CD4-positive, alpha-beta T cell treated with Interleukin-10 for 1 hour (primary cell): ENCODE measurements at regions not wholly inside any gene's neighbourhood (a gene's known extent, or its start where the extent isn't known, plus 50 kb on each side); places are given as distances from the start of the nearest gene placed in this dataset.
"Not testable (repeated sequence)": the region's sequence is repeated elsewhere in the genome, so short reads cannot be mapped to it uniquely, and the experiment has no call there.

Experiments
- DNase-seq: peaks from one replicate; pipeline ENCODE4 v3.0.0-alpha.2; 2020

DNA sequence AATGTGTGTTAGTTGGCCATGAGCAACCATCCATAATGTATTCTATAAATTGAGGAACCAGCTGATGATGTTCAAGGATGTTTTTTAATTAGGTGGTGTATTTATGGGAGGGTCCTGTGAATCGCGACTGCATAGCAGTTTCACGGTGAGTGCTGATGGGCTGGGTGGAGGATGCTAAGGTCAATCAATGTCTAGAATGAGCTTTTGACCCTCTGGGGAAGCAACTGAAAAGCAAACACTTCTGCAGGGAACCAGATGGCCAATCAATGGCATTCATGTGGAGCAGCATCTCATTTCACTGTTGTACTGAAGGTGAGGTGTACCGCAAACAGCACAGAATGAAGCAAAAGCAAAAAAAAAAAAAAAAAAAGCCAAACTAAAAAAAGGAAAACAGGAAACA lies 676.1 kb upstream of the TMEM132C start:
- DNase-seq, result no peak

- no peak for DNase-seq
These were observed 674.7 kb upstream of the TMEM132C start for GRCh38 chr12:127592245-127592644.

DNA sequence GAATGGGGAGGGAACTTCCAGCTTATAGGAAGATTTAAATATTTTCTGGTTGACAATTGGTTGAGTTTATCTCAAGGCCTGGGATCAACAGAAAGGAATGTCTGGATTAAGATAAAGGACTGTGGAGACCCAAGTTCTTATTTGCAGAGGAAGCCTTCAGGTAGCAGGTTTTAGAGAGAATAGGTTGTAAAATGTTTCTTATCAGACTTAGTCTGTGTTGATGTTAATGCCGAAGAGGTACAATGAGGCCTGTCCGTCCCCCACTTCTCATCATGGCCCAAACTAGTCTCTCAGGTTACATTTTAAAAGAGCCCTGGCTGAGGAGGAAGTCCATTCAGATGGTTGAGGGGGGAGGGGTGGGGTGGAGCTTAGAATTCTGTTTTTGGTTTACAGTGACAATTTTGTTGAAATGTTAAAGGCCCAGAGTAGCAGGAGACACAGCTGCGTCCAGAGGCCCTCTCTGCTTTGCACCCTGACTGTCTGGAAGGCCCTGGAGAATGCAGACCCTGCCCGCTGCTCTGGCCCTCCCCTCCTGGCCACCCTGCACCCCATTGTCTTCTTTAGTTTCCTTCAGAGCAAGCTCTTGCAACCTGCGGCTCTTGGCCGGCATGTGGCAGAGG lies 672.5 kb upstream of the TMEM132C start:
- DNase-seq, result no peak

DNA sequence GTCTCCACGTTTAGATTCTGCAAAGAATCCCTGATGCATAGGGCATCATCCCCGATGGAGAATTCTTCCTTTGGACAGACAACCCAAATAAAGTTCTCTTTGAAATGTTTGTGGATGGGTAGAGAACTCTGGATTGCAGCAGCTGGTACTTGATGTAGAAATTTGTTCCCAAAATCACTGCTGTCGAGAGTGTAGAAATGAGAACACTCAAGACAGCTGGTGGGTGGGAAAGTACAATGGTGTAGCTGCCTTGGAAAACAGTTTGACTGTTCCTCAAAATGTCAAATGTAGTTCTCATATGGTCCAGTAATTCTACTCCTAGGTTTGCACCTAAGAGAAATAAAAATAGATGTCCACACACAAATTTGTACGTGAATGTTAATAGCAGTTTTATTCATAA lies 671.5 kb upstream of the TMEM132C start:
- DNase-seq, result no peak

DNA sequence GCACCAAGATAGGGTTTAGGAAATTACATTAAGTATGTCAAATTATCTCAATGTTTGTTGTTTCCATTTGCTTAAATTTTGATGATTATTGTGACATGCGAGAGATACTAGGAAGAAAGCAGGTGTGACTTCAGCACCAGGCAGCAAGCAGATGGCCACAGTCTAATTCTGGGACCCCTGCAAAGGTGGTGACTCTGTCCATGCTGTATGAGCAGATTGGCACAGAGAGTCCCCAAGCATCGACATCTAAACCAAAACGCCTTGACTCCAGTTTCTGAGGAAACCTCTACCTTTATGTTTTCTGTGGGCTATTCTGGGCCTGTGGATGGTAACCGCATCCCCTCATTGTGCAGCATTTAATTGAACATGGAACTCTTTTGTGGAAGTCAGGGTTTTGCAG lies 670.1 kb upstream of the TMEM132C start:
- no peak for DNase-seq

- DNase-seq, result no peak
These were observed 667.5 kb upstream of the TMEM132C start for GRCh38 chr12:127599436-127599835.

DNA sequence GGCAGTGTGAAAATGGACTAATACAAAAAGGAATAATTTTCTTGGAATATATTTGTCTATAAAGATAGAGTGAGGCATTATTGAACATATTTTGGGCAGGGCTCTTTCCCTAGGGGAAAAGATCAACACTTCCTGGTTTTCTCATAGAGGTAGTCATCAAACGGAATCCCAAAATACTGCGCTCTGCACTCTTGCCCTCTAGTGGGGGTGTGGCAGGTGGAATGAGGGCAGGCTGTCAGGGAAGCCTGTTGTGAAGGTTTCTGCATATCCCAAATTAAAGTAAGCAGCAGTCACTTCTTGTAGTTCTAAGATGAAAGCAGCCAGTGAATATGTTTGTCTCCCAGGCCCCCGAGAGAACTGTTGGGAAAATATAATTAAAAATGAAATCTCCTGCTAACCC lies 666.8 kb upstream of the TMEM132C start:
- no peak for DNase-seq

- DNase-seq, result no peak
These were observed 660.4 kb upstream of the TMEM132C start for GRCh38 chr12:127606476-127607015.

DNA sequence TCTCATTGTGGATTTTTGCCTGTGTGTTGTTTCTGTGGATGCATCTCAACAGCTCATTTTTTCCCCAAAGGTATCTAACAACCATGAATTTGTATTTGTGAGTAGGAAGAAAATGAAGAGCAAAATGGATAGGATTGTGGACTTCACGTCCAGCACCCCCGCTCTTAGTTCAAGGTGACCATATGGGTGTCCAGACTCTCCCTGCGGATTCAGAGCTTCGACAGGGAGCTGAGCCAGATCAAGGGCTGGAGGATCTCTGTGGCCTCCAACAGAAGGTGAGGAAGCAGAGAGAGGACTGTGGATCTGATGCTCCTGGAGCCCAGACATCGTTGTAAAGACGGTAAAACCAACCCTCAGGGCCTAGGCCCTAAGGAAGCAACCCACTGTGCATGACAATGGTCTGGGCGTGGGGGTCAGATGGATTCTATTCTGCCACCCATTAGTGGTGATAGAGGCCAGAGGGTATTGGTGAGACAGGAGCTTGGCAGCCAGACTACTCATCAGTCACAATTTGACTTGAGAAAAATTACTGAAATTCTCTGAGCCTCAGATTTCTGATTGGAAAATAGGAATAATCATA lies 659.7 kb upstream of the TMEM132C start:
- no peak for DNase-seq

GRCh38 chr12:127608359-127608758 lies 658.6 kb upstream of the TMEM132C start:
- not testable (repeated sequence) for DNase-seq

DNA sequence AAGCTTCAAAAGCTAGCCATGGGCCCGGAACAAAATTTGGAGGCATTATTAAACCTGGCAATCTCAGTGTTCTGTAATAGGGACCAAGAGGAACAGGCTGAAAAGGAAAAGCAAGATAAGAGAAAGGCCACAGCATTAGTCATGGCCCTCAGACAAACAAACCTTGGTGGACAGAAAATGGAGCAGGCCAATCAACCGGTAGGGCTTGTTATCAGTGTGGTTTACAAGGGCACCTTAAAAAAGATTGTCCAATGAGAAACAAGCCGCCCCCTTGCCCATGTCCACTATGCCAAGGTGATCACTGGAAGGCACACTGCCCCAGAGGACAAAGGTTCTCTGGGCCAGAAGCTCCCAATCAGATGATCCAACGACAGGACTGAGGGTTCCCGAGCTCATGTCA lies 653.9 kb upstream of the TMEM132C start:
- DNase-seq, result no peak

DNA sequence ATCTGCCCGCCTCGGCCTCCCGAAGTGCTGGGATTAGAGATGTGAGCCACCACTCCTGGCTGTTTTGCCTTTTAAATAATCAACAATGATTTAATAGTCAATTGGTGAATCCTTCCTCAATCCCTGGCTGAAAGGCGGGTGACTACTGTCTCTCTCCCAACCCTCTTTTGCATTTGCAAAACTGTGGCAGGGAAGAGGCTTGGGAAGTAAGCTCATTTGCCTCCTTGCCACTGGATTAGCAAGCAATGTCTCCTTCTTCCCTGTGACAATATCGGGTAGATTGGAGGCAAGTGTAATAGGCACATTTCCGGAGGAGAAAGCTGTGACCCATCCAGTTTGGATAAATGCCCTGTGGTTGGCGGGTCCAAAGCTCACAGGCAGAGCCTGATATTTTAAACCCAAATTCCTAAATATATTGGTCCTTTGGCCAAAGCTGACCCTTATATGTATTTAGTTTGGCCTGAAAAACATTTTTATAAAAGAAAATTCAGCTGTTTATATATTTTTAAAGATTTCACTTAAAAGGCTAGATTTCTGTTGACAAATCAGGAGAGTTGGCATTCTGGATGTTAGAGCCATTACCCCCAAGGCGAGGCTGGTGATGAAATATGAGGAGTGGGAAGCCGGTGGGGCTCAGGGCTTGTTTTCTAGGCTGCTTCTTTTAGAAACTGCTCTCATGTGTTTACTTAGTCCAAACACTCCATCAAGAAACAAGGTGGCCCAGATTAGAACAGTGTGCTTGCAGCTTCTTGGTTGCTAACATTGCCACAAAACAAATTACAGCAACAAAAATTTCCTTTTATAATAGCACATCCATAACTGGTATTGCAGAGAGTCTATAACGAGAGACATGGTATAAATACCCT lies 646.9 kb upstream of the TMEM132C start:
- no peak for DNase-seq

- no peak for DNase-seq
These were observed 646.1 kb upstream of the TMEM132C start for GRCh38 chr12:127620735-127621355.

DNA sequence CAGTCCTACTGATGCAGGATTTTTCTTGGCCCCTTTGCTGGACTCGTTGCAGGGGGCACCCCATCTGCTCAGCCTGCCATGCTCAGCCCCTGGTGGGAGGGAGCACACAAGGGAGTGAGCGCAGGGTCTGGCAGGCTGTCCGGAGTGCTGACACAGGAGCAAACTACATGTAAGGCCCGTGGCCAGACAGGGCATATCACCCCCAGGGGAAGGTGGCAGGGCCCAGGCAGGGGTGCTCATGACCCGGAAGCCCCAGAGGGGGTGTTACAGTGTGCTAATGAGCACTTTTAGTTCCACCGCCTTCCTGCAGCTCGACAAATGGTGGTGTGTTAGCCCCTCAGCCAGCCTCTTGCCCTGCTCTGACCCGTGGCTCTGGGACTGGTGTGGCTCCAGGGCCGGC lies 645.6 kb upstream of the TMEM132C start:
- no peak for DNase-seq

DNA sequence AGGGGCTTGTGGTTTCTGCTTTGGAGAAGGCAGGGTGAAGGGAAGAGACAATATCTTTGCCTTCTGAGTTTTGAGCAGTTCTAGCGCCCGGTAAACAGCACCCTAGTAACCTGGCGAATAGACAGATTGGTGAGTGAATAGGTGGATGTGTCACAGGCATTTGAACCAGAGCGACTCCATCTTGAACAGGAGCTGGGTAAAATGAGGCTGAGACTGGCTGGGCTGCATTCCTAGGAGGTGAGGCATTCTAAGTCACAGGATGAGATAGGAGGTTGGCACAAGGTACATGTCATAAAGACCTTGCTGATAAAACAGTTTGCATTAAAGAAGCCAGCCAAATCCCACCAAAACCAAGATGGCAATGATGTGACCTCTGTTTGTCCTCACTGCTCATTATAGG lies 643.6 kb upstream of the TMEM132C start:
- no peak for DNase-seq

DNA sequence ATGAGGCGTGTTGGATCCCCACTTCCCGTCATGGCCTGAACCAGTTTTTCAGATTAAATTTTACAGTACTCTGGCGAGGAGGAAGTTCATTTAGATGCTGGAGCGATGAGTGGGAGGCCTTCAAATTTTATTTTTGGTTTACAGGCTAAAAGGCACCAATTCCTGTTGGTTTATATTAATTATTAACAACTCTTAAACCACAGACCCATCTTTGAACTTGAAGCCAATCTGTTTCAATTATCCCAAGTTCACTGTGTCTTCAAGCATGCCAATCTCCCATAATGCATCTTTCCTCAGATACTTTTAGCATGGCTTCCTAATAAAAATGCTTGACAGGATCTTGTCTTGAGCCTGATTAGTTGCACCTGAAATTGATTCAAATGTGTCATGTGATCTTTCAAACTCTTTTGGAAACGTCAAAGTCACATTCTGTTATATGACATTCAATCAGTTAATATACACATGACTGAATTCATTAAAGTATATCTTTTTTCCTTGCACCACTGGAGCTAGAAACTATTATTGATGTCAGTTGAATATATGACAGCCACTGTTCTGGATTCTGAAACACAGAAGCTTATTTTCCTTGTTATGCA lies 641.7 kb upstream of the TMEM132C start:
- DNase-seq, result no peak

DNA sequence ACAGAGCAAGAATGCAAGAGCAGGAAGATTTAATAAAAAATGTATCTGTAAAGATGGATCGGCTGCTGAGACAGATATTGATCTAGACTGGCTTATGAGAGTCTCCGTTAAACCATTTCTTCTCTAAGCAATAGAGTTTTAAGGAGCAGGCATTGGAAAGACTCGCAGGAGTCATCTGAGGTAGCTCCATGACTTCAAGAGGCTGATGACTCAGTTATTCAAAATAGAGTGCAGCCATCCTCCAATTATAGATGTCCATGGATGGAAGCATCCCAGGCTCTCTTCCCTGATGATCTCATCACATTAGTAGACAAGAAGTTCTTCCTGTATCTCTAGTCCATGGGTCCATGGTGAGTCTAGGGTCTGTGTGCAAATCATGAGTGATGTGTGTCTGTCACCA lies 638.3 kb upstream of the TMEM132C start:
- DNase-seq, result no peak

- DNase-seq, result no peak
These were observed 637.7 kb upstream of the TMEM132C start for GRCh38 chr12:127629066-127629820.

DNA sequence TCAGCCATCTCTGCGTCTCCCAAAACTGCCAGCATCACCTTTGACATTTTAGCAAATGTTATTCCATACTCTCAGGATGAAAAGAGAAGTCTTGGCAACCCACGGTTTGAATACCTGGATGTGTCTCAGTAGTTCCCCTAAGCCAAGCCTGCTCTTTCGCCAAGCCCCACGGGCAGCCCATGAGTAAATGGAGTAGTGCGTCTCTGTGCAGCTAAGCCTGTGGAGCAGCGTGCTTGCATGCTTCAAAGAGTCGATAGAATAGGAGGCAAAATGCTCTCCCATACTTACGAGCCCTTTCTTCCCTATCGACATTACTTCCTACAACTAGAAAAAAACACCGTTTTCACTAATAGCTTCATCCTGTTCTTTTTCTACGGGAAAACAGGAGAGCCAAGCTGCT lies 634.5 kb upstream of the TMEM132C start:
- DNase-seq, result no peak

GRCh38 chr12:127635838-127636237 lies 631.1 kb upstream of the TMEM132C start:
- DNase-seq, result no peak

DNA sequence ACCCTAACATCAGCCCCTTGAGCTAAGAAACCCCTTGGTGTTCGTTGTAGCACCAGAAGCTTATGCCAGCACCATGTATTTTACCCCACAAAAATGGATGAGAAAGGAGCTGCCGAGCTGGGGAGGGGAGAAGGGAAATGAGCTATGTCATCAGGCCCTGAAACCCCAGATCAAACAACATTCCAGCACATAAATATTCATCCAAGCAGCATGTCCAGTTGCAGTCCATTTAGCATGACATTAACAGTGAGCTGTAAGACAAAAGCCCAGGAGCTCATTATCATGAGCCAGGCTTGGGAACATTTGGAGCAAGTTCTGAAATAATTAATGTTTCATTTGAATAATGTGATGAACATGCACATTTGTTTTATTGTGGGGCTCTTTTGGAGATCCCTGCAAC lies 630.1 kb upstream of the TMEM132C start:
- DNase-seq, result no peak

- no peak for DNase-seq
These were observed 626.6 kb upstream of the TMEM132C start for GRCh38 chr12:127640181-127640886.
